RWPE2 (cell line): ENCODE measurements at regions not wholly inside any gene's neighbourhood (a gene's known extent, or its start where the extent isn't known, plus 50 kb on each side); places are given as distances from the start of the nearest gene placed in this dataset.
A peak's percentile ranks its signal among the peaks of the same experiment; 100 is the strongest.

Experiments used
- ATAC-seq: fragments of 200-7000 bp; cut with Tn5 transposase; 3 replicates; pipeline ENCODE4 v1.9.1; 2021; ENCODE audit warnings: low read depth
- DNase-seq: peaks from one replicate; pipeline ENCODE4 v3.0.0-alpha.2; 2020; ENCODE audit warnings: low spot score
- H3K27ac ChIP-seq: fragments of 450-650 bp; 2 replicates; pipeline ENCODE4 v1.5.1; 2017; ENCODE audit warnings: mild to moderate bottlenecking; ENCODE audit not compliant: poor library complexity, severe bottlenecking
- H3K27me3 ChIP-seq: fragments of 250-450 bp; sonication (Bioruptor Pico); 2 replicates; pipeline ENCODE4 v1.5.1; 2021; ENCODE audit warnings: mild to moderate bottlenecking, moderate library complexity; ENCODE audit not compliant: insufficient read depth, poor library complexity, severe bottlenecking
- H3K36me3 ChIP-seq: fragments of 250-450 bp; sonication (Bioruptor Pico); 2 replicates; pipeline ENCODE4 v1.5.1; 2020; ENCODE audit warnings: low read depth, mild to moderate bottlenecking, moderate library complexity
- H3K4me1 ChIP-seq: fragments of 250-450 bp; sonication (Bioruptor Pico); 2 replicates; pipeline ENCODE4 v1.5.1; 2021; ENCODE audit warnings: mild to moderate bottlenecking, moderate library complexity; ENCODE audit not compliant: insufficient read depth, poor library complexity, severe bottlenecking
- H3K4me3 ChIP-seq: fragments of 250-450 bp; sonication (Bioruptor Pico); 2 replicates; pipeline ENCODE4 v1.5.1; 2021; ENCODE audit warnings: mild to moderate bottlenecking, moderate library complexity; ENCODE audit not compliant: severe bottlenecking
- H3K9me3 ChIP-seq: fragments of 250-450 bp; sonication (Bioruptor Pico); 2 replicates; pipeline ENCODE4 v1.5.1; 2021; ENCODE audit warnings: mild to moderate bottlenecking, moderate library complexity; ENCODE audit not compliant: severe bottlenecking
- TF ChIP-seq, protein P1 (sequence below): fragments of 450-650 bp; IDR thresholded peaks from one replicate; pipeline ENCODE4 v1.5.1; 2017; ENCODE audit warnings: mild to moderate bottlenecking, moderate library complexity; ENCODE audit not compliant: poor library complexity, severe bottlenecking

- TF ChIP-seq, protein P1, sequence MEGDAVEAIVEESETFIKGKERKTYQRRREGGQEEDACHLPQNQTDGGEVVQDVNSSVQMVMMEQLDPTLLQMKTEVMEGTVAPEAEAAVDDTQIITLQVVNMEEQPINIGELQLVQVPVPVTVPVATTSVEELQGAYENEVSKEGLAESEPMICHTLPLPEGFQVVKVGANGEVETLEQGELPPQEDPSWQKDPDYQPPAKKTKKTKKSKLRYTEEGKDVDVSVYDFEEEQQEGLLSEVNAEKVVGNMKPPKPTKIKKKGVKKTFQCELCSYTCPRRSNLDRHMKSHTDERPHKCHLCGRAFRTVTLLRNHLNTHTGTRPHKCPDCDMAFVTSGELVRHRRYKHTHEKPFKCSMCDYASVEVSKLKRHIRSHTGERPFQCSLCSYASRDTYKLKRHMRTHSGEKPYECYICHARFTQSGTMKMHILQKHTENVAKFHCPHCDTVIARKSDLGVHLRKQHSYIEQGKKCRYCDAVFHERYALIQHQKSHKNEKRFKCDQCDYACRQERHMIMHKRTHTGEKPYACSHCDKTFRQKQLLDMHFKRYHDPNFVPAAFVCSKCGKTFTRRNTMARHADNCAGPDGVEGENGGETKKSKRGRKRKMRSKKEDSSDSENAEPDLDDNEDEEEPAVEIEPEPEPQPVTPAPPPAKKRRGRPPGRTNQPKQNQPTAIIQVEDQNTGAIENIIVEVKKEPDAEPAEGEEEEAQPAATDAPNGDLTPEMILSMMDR: no peak
- H3K4me3 ChIP-seq: no peak overlapping the region
- no peaks in the 10 kb centered on the region for H3K9me3 ChIP-seq
- no peaks in the 10 kb centered on the region for H3K27me3 ChIP-seq
- no peak for DNase-seq
- no peak overlapping the region for H3K27ac ChIP-seq
- no peaks in the 10 kb centered on the region for H3K36me3 ChIP-seq
- no peaks in the 10 kb centered on the region for H3K4me1 ChIP-seq
- ATAC-seq: no peak
Observed at GRCh38 chr13:63472711-63473110, 2057.1 kb upstream of the PCDH20 start.

- Histone ChIP-seq H3K4me3 (no peak overlapping the region), H3K36me3 (no peaks in the 10 kb centered on the region), H3K27ac (no peak overlapping the region), H3K9me3 (no peaks in the 10 kb centered on the region), H3K27me3 (no peaks in the 10 kb centered on the region), H3K4me1 (no peaks in the 10 kb centered on the region)
- DNase-seq (no peak), ATAC-seq (no peak)
- TF ChIP-seq, protein P1: no peak
Observed at GRCh38 chr13:63463782-63464610, 2048.3 kb upstream of the PCDH20 start.

DNA sequence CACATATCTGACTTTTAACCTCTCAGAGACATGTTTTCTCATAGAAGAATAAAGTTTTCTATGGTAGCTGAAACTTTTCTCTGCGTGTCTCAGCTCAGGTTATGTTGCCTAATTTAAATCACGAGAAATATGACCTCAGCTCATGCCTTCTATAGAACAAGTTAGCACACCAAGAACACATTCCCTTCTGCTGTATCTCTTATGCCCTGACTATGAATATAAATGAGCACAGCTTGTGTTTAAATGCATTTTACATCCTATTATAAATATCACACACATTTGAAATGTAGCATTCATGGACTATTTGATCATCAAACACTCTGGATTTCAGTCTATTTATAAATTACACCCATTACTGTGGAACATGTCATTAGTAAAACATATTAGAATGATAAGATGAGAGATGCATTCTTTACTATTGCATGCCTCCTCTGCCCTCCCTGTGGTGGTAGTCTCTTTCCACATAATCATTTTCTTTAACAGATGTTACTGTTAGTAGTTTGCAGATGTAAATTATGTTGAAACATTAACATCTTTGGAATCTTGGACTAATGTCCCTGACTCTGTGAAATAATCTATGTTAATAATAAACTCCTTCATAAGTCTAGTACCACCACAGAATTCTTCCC lies 2044.9 kb upstream of the PCDH20 start:
- no peaks in the 10 kb centered on the region for H3K27me3 ChIP-seq
- H3K4me1 ChIP-seq: no peaks in the 10 kb centered on the region
- H3K4me3 ChIP-seq: no peak overlapping the region
- TF ChIP-seq, protein P1: no peak
- no peak overlapping the region for H3K27ac ChIP-seq
- H3K9me3 ChIP-seq: no peaks in the 10 kb centered on the region
- H3K36me3 ChIP-seq: no peaks in the 10 kb centered on the region
- DNase-seq: no peak
- ATAC-seq: no peak

GRCh38 chr13:63457186-63457585 lies 2041.5 kb upstream of the PCDH20 start:
- no peaks in the 10 kb centered on the region for H3K27me3 ChIP-seq
- H3K9me3 ChIP-seq: no peaks in the 10 kb centered on the region
- TF ChIP-seq, protein P1: no peak
- no peak overlapping the region for H3K4me3 ChIP-seq
- no peak for DNase-seq
- ATAC-seq: no peak
- H3K4me1 ChIP-seq: no peaks in the 10 kb centered on the region
- H3K36me3 ChIP-seq: no peaks in the 10 kb centered on the region
- H3K27ac ChIP-seq: no peak overlapping the region

DNA sequence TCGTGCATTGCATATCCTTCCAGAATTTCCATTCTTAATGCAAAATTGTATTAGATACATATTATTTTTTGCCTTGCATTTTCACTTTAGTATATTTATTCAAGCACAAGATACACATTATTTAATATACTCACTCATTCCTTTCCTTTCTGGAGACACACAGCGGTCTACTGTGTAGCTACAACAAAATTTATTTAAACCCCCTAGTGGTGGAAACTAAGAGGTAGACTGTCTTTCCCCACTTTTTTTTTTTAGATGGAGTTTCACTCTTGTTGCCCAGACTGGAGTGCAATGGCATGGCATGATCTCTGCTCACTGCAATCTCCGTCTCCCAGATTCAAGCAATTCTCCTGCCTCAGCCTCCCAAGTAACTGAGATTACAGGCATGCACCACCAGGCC lies 2040.3 kb upstream of the PCDH20 start:
- Histone ChIP-seq H3K36me3 (no peaks in the 10 kb centered on the region), H3K27me3 (no peaks in the 10 kb centered on the region), H3K4me3 (no peak overlapping the region), H3K9me3 (no peaks in the 10 kb centered on the region), H3K4me1 (no peaks in the 10 kb centered on the region), H3K27ac (no peak overlapping the region)
- DNase-seq (no peak), ATAC-seq (no peak)
- TF ChIP-seq, protein P1: peak; percentile 24
